ENCODE measurements at regions not wholly inside any gene's neighbourhood (a gene's known extent, or its start where the extent isn't known, plus 50 kb on each side); places are given as distances from the start of the nearest gene placed in this dataset.

DNA sequence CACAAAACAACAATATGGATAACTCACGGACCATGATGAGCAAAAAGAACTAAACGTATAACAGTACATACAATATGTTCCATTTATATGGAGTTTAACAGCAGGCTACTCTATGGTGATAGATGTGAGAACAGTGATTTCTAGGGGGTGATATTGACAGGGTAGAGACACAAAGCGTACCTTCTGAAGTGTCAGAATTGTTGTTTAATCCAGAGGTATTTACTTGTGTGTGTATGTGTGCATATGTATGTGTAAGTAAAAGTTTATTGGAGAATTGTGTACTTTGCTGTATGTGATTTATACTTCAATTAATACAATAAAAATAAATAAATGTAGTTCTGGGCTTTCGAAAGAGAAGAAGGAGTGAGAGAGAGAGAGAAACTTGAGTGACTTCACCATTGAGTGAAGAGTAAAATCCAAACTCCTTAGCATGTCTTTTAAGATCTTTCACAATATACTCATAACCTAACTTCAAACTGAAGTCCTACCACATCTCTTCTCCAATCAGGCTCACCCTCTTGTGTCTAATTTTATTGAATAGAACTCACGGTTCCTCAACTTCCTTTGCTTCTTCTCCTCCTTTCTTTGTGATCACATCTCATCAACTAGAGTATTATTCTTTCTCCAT, 126.0 kb upstream of the KLF7 start:
- TF ChIP-seq TARDBP (IDR thresholded peaks at IDR 0.05): no peak
- no peak for TF ChIP-seq LEF1 (IDR thresholded peaks at IDR 0.05; ENCODE audit: borderline replicate concordance)
- no peak for TF ChIP-seq SUZ12 (IDR thresholded peaks at IDR 0.05)
